ENCODE measurements at regions not wholly inside any gene's neighbourhood (a gene's known extent, or its start where the extent isn't known, plus 50 kb on each side); places are given as distances from the start of the nearest gene placed in this dataset.
A peak's percentile ranks its signal among the peaks of the same experiment; 100 is the strongest.
"Not testable (repeated sequence)": the region's sequence is repeated elsewhere in the genome, so short reads cannot be mapped to it uniquely, and the experiment has no call there.

DNA sequence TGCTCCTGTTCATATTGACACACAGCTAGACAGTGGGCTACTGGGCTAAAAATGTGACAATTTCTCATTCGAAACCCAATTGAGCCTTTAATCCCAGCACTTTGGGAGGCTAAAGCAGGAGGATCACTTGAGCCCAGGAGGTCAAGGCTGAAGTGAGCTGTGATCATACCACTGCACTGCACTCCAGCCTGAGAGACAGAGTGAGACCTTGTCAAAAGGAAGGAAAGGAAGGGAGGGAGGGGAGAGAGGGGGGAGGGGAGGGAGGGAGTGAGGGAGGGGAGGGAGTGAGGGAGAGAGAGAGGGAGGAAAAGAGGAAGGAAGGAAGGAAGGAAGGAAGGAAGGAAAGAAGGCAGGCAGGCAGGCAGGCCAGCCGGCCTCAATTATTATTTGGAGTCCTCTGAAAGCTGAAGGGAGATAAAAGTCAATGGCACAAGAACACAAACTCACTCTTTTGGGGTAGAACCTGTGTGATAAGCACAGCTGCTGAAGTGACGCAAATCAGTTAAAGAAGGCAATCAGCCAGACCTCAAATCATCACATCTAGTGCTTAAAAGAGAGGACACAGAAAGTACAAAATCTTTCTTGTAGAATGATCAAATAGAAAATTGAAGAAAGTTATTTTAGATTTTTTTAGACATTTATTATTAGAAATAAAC, 98.1 kb downstream of the CCDC71L start:
- DNase-seq: no peak

DNA sequence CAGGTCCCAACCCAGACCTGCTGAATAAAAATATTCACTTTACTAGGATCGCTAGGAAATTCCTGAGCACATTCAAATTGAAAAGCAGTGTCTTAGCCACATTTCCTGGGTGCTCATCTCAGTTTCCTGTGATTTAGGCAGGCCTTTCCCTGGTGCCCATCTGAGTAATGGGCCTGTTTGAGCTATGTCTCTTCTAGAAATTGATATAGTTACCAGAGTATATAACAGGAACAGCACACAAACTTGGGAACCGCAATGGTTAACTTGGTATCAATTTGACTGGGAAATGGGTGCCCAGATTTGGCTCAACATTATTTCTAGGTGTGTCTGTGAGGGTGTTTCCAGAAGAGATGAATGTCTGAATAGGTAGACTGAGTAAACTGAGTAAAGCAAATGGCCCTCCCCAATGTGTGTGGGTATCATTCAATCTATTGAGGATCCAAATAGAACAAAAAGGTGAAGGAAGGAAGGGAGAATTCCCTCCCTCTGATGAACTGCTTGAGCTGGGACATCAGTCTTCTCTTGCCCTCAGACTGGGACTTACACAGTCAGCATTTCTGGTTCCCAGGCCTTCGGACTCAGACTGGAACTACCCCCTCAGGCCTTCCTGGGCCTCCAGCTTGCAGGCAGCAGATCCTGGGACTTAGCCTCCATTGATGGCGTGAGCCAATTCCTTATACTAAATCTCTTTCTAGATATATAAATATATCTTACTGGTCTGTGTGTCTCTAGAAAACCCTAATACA, 99.1 kb downstream of the CCDC71L start:
- DNase-seq: no peak

- DNase-seq: no peak
Observed at GRCh38 chr7:106561151-106561550, 99.8 kb downstream of the CCDC71L start.

DNA sequence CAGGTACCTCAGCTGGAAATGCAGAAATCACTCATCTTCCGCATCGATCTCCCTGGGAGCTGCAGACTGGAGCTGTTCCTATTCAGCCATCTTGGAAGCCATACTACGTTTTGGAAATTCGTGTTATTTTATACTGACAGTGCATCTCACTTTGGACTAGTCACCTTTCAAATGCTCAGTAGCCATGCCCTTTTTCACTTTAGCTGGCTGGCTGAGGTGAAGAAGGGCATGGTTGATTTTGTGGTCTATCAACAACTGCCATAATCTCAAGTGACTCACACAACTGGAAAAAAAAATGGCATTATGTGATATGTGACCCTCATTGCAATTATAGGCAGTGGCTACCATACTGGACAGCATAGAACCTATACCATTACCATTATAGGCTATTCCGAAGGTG, 100.5 kb downstream of the CCDC71L start:
- no peak for DNase-seq

- DNase-seq: not testable (repeated sequence)
Observed at GRCh38 chr7:106556244-106556643, 104.7 kb downstream of the CCDC71L start.

DNA sequence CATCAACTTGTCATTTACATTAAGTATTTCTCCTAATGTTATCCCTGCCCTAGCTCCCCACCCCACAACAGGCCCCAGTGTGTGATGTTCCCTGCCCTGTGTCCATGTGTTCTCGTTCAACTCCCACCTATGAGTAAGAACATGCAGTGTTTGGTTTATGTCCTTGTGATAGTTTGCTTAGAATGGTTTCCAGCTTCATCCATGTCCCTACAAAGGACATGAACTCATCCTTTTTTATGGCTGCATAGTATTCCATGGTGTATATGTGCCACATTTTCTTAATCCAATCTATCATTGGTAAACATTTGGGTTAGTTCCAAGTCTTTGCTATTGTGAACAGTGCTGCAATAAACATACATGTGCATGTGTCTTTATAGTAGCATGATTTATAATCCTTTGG, 106.3 kb downstream of the CCDC71L start:
- not testable (repeated sequence) for DNase-seq

DNA sequence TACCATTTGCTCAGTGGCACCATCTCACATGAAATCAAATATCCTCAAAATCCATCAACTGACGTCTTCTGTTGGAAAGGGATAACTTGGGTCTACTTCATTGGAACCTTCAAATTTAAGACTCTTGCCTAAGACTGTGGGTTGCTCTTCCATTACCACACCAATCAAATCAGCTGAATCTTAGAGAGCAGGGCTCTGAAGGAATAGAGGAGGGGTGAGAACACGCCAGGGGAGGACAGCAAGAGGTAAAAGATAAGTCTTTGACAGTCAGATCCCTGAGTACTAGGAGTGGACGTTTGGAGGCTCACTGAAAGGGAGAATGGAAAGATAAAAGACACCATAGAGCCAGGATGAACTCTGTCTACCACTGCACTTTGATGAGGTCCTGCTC, 107.5 kb downstream of the CCDC71L start:
- no peak for DNase-seq

GRCh38 chr7:106552645-106553445, 108.1 kb downstream of the CCDC71L start:
- DNase-seq: no peak

DNA sequence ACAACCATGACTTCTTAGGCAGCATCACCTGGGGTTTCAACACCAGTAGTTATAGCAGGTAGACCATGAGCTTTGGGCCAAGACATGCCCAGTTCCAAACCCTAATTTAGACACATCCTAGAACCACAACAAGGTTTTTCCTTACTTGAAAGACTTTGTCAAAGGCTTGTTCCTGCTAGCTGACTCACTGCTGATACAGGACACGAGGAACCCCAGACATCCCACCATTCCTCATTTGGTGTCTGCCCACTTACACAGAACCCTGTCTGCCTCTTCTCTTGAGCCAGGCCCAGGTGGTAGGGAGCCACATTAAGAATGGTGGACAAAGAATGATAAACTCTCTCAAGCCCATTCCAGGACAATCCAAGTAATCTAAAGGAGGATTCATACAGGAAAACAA, 109.0 kb downstream of the CCDC71L start:
- DNase-seq: no peak

- no peak for DNase-seq
Observed at GRCh38 chr7:106548491-106548890, 112.5 kb downstream of the CCDC71L start.

DNA sequence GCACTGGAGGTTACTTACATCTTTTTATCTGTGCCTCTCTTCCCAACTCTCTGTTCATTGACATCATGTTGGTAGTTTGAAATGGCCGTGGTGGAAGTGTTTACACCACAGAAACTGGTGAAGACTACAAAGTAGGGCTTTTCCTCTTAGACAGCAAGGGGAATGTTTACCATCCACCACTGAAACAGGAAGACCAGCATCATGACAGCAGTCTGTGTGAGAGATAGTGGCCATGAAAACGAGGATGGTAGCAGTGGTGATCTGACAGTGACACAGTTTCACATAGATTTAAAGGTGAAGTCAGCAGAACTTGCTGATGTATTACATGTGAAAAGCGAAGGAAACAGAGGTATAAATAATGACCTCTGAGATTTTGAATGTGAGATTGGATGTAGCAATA, 115.7 kb downstream of the CCDC71L start:
- DNase-seq: no peak

GRCh38 chr7:106543221-106543757, 117.7 kb downstream of the CCDC71L start:
- no peak for DNase-seq

GRCh38 chr7:106542550-106543220, 118.3 kb downstream of the CCDC71L start:
- peak; percentile 63 for DNase-seq

GRCh38 chr7:106538638-106539037, 122.3 kb downstream of the CCDC71L start:
- no peak for DNase-seq

DNA sequence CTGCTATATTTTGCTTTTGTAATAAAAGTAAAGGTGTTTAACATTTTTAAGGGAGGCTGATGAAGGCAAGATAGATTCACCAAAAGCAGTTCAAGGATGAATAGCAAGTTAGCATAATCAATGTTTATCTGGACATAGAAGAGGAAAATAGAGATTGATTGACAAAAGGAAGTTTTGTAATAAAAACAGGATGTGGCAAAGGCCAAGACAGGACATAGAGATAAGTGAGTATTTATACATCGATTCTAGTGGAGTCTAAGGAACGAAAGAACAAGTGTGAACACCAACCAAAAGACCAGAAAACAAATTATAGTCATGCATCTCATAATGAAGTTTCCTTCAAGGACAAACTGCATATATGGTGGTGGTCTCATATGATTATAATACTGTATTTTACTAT, 123.8 kb downstream of the CCDC71L start:
- DNase-seq: no peak

GRCh38 chr7:106536079-106536478, 124.9 kb downstream of the CCDC71L start:
- DNase-seq: no peak

GRCh38 chr7:106535234-106535932, 125.6 kb downstream of the CCDC71L start:
- DNase-seq: no peak

GRCh38 chr7:106534271-106534846, 126.6 kb downstream of the CCDC71L start:
- no peak for DNase-seq

DNA sequence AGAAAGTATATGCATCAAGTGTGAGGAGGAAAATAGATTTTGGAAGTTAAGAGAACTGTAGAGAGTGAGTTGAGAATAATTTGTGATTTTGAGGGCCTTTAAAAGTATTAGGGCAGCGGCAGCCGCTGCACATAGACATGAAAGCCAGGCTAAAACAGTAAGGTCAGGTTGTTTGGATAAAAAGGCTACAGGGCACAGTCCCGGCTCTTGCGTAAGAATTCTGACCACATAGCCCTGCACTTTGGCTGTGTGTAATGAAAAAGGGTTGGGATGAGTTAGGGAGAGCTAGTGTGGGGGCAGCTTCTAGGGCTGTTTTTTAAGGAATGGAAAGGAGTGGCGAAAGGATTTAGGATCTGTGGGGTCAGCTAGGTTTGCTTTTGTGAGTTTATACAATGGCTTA, 130.8 kb downstream of the CCDC71L start:
- DNase-seq: not testable (repeated sequence)

GRCh38 chr7:106526617-106527016, 134.3 kb downstream of the CCDC71L start:
- DNase-seq: not testable (repeated sequence)

DNA sequence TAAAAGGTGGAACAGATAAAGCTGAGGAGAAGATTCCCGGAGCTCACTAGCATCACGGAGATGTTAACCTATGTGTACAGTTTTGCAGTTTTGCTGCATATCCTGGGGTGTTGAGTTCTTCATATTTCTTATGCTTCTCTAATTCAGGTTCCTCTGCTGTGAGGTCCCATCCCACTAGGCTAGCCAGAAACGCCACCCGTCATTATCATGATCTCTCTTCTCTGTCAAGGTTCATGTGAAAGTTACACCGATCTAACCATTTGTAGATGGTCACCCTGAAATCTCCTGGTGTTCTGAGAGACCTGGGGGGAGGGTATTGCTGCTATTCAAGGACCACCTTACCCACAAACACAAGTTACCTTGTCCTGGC, 136.3 kb downstream of the CCDC71L start:
- DNase-seq: no peak

DNA sequence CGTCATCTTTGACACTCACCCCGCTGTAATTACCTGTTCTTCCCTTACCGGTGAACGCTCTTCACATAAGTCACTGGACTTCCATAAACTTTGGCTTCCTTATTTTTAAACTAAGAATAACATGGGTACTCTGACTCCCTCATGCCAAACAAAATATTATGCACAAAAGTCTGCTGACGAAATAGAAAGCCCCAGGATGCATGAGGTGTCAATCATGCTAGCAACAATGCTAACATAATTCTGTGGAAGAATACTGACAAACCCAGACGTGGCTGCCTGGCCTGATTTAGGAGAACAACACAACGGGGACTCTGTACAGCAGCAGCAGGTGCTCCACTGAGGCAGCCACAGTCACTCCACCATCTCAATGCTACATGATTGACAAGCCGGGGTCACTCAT, 137.5 kb downstream of the CCDC71L start:
- DNase-seq: no peak

Measured in NCI-H82 (cell line).